ENCODE measurements at regions not wholly inside any gene's neighbourhood (a gene's known extent, or its start where the extent isn't known, plus 50 kb on each side); places are given as distances from the start of the nearest gene placed in this dataset.

- TF ChIP-seq POLR2A (IDR thresholded peaks at IDR 0.05; ENCODE audit: low read depth, low read length) (no peak), TAF1 (IDR thresholded peaks at IDR 0.05; ENCODE audit: low read depth, low read length) (no peak)
These were observed 779.5 kb downstream of the TLR4 start for GRCh38 chr9:118483677-118484076.

Measured in GM12891 (cell line).